Memory B cell (primary cell): ENCODE measurements at regions not wholly inside any gene's neighbourhood (a gene's known extent, or its start where the extent isn't known, plus 50 kb on each side); places are given as distances from the start of the nearest gene placed in this dataset.
"Not testable (repeated sequence)": the region's sequence is repeated elsewhere in the genome, so short reads cannot be mapped to it uniquely, and the experiment has no call there.

Source experiments
- ATAC-seq: fragments of 150-1000 bp; cut with Tn5 transposase; 2 replicates; pipeline ENCODE4 v1.10.0; 2021; ENCODE audit warnings: low read depth, mild to moderate bottlenecking, moderate library complexity
- DNase-seq, 2 donors: peaks; one replicate each; pipeline ENCODE4 v3.0.0; 2022; ENCODE audit warnings: low spot score in 2 of 2
- H3K27ac Mint-ChIP-seq: one replicate; pipeline ENCODE4 v1.8.0; 2022; ENCODE audit warnings: mild to moderate bottlenecking, moderate library complexity, mixed read lengths
- H3K27me3 Mint-ChIP-seq: one replicate; pipeline ENCODE4 v1.8.0; 2022; ENCODE audit warnings: mixed read lengths
- H3K36me3 Mint-ChIP-seq: one replicate; pipeline ENCODE4 v1.8.0; 2022; ENCODE audit warnings: mild to moderate bottlenecking, mixed read lengths
- H3K4me1 Mint-ChIP-seq: one replicate; pipeline ENCODE4 v1.8.0; 2022; ENCODE audit warnings: mixed read lengths
- H3K4me3 Mint-ChIP-seq: one replicate; pipeline ENCODE4 v1.8.0; 2022; ENCODE audit warnings: mild to moderate bottlenecking, moderate library complexity, mixed read lengths
- H3K9me3 Mint-ChIP-seq: one replicate; pipeline ENCODE4 v1.8.0; 2022; ENCODE audit warnings: mixed read lengths

GRCh38 chr21:17295997-17296396 is 216.8 kb upstream of the CXADR start:
- Mint-ChIP-seq H3K4me3 (no peak overlapping the region), H3K27ac (no peak overlapping the region), H3K9me3 (peaks cover 11% of the 10 kb centered on the region), H3K27me3 (no peaks in the 10 kb centered on the region), H3K4me1 (no peaks in the 10 kb centered on the region), H3K36me3 (no peaks in the 10 kb centered on the region)
- no peak for DNase-seq
- ATAC-seq: no peak

GRCh38 chr21:17299576-17299975 is 213.3 kb upstream of the CXADR start:
- H3K36me3 Mint-ChIP-seq, H3K27ac Mint-ChIP-seq, H3K9me3 Mint-ChIP-seq, H3K27me3 Mint-ChIP-seq, H3K4me1 Mint-ChIP-seq, H3K4me3 Mint-ChIP-seq, ATAC-seq, DNase-seq: not testable (repeated sequence)

- not testable (repeated sequence) for H3K27ac Mint-ChIP-seq
Measured at GRCh38 chr21:17327715-17328114, 185.1 kb upstream of the CXADR start.

GRCh38 chr21:17334484-17334883 is 178.4 kb upstream of the CXADR start:
- Mint-ChIP-seq H3K9me3 (peaks cover 7% of the 10 kb centered on the region), H3K27me3 (no peaks in the 10 kb centered on the region), H3K4me1 (no peaks in the 10 kb centered on the region), H3K27ac (no peak overlapping the region), H3K4me3 (no peak overlapping the region), H3K36me3 (no peaks in the 10 kb centered on the region)
- no peak for ATAC-seq
- DNase-seq: no peak

More at GRCh38 chr21:17327715-17328114, 185.1 kb upstream of the CXADR start:
- not testable (repeated sequence) for H3K27me3 Mint-ChIP-seq, DNase-seq, H3K4me3 Mint-ChIP-seq, H3K4me1 Mint-ChIP-seq, H3K9me3 Mint-ChIP-seq, H3K36me3 Mint-ChIP-seq, ATAC-seq

- DNase-seq (no peak), ATAC-seq (no peak)
- H3K4me1 Mint-ChIP-seq: no peaks in the 10 kb centered on the region
- no peaks in the 10 kb centered on the region for H3K27me3 Mint-ChIP-seq
- no peak overlapping the region for H3K27ac Mint-ChIP-seq
- peaks cover 2% of the 10 kb centered on the region for H3K9me3 Mint-ChIP-seq
- no peaks in the 10 kb centered on the region for H3K36me3 Mint-ChIP-seq
- no peak overlapping the region for H3K4me3 Mint-ChIP-seq
Measured at GRCh38 chr21:17340081-17340480, 172.8 kb upstream of the CXADR start.

- DNase-seq (no peak), ATAC-seq (no peak)
- no peak overlapping the region for H3K4me3 Mint-ChIP-seq
- no peaks in the 10 kb centered on the region for H3K4me1 Mint-ChIP-seq
- H3K9me3 Mint-ChIP-seq: peaks cover 2% of the 10 kb centered on the region
- no peak overlapping the region for H3K27ac Mint-ChIP-seq
- no peaks in the 10 kb centered on the region for H3K27me3 Mint-ChIP-seq
- no peaks in the 10 kb centered on the region for H3K36me3 Mint-ChIP-seq
Measured at GRCh38 chr21:17343055-17343454, 169.8 kb upstream of the CXADR start.

- Mint-ChIP-seq H3K4me1 (no peaks in the 10 kb centered on the region), H3K4me3 (no peak overlapping the region), H3K27me3 (peaks cover 6% of the 10 kb centered on the region), H3K36me3 (peaks cover 1% of the 10 kb centered on the region), H3K27ac (no peak overlapping the region), H3K9me3 (peaks cover 8% of the 10 kb centered on the region)
- ATAC-seq (no peak), DNase-seq (no peak)
Measured at GRCh38 chr21:17348357-17348756, 164.5 kb upstream of the CXADR start.

GRCh38 chr21:17348849-17349248 is 164.0 kb upstream of the CXADR start:
- Mint-ChIP-seq H3K4me3 (no peak overlapping the region), H3K27me3 (peaks cover 6% of the 10 kb centered on the region), H3K36me3 (peaks cover 1% of the 10 kb centered on the region), H3K27ac (no peak overlapping the region), H3K9me3 (peaks cover 8% of the 10 kb centered on the region), H3K4me1 (no peaks in the 10 kb centered on the region)
- ATAC-seq: no peak
- no peak for DNase-seq

- Mint-ChIP-seq H3K27ac (no peak overlapping the region), H3K4me3 (no peak overlapping the region), H3K36me3 (peaks cover 1% of the 10 kb centered on the region), H3K9me3 (peaks cover 8% of the 10 kb centered on the region), H3K4me1 (no peaks in the 10 kb centered on the region), H3K27me3 (peaks cover 6% of the 10 kb centered on the region)
- no peak for ATAC-seq
- DNase-seq: no peak
Measured at GRCh38 chr21:17351766-17352165, 161.1 kb upstream of the CXADR start.

GRCh38 chr21:17352996-17353655 is 159.7 kb upstream of the CXADR start:
- H3K36me3 Mint-ChIP-seq: peaks cover 1% of the 10 kb centered on the region
- peaks cover 6% of the 10 kb centered on the region for H3K27me3 Mint-ChIP-seq
- ATAC-seq: no peak
- no peak overlapping the region for H3K27ac Mint-ChIP-seq
- H3K4me3 Mint-ChIP-seq: no peak overlapping the region
- no peaks in the 10 kb centered on the region for H3K4me1 Mint-ChIP-seq
- H3K9me3 Mint-ChIP-seq: peaks cover 8% of the 10 kb centered on the region
- DNase-seq: no peak

- Mint-ChIP-seq H3K27ac (no peak overlapping the region), H3K27me3 (no peaks in the 10 kb centered on the region), H3K9me3 (peaks cover 3% of the 10 kb centered on the region), H3K4me1 (no peaks in the 10 kb centered on the region), H3K36me3 (no peaks in the 10 kb centered on the region), H3K4me3 (no peak overlapping the region)
- DNase-seq (no peak), ATAC-seq (no peak)
Measured at GRCh38 chr21:17359781-17360180, 153.1 kb upstream of the CXADR start.

- Mint-ChIP-seq H3K27me3 (no peaks in the 10 kb centered on the region), H3K4me3 (no peak overlapping the region)
Measured at GRCh38 chr21:17368748-17369363, 144.0 kb upstream of the CXADR start.

GRCh38 chr21:17370263-17370662 is 142.6 kb upstream of the CXADR start:
- no peaks in the 10 kb centered on the region for H3K4me1 Mint-ChIP-seq
- DNase-seq (no peak), ATAC-seq (no peak)
- no peaks in the 10 kb centered on the region for H3K36me3 Mint-ChIP-seq
- H3K27me3 Mint-ChIP-seq: no peaks in the 10 kb centered on the region
- no peak overlapping the region for H3K27ac Mint-ChIP-seq
- no peak overlapping the region for H3K4me3 Mint-ChIP-seq
- peaks cover 3% of the 10 kb centered on the region for H3K9me3 Mint-ChIP-seq

More at GRCh38 chr21:17368748-17369363, 144.0 kb upstream of the CXADR start:
- H3K4me1 Mint-ChIP-seq: no peaks in the 10 kb centered on the region
- no peak overlapping the region for H3K27ac Mint-ChIP-seq
- H3K36me3 Mint-ChIP-seq: no peaks in the 10 kb centered on the region
- peaks cover 2% of the 10 kb centered on the region for H3K9me3 Mint-ChIP-seq
- DNase-seq (no peak), ATAC-seq (no peak)

- H3K9me3 Mint-ChIP-seq: peaks cover 5% of the 10 kb centered on the region
- ATAC-seq (no peak), DNase-seq (no peak)
- H3K4me3 Mint-ChIP-seq: no peak overlapping the region
- H3K27me3 Mint-ChIP-seq: no peaks in the 10 kb centered on the region
- no peak overlapping the region for H3K27ac Mint-ChIP-seq
- H3K4me1 Mint-ChIP-seq: no peaks in the 10 kb centered on the region
- H3K36me3 Mint-ChIP-seq: no peaks in the 10 kb centered on the region
Measured at GRCh38 chr21:17370916-17371315, 141.9 kb upstream of the CXADR start.

- DNase-seq: no peak
- Mint-ChIP-seq H3K27ac (no peak overlapping the region), H3K4me3 (no peak overlapping the region), H3K27me3 (no peaks in the 10 kb centered on the region), H3K9me3 (peaks cover 5% of the 10 kb centered on the region), H3K4me1 (no peaks in the 10 kb centered on the region), H3K36me3 (no peaks in the 10 kb centered on the region)
- no peak for ATAC-seq
Measured at GRCh38 chr21:17371450-17371849, 141.4 kb upstream of the CXADR start.
